Osteocyte (in vitro differentiated cells): ENCODE measurements at regions not wholly inside any gene's neighbourhood (a gene's known extent, or its start where the extent isn't known, plus 50 kb on each side); places are given as distances from the start of the nearest gene placed in this dataset.

Experiments
- DNase-seq: peaks from one replicate; pipeline ENCODE4 v3.0.0; 2021; ENCODE audit warnings: mixed read lengths; ENCODE audit not compliant: unreplicated experiment; ENCODE audit errors: extremely low spot score
- H3K27ac Mint-ChIP-seq: one replicate; pipeline ENCODE4 v1.8.0; 2021; ENCODE audit warnings: mild to moderate bottlenecking, mixed read lengths; ENCODE audit not compliant: unreplicated experiment
- H3K27me3 Mint-ChIP-seq: one replicate; pipeline ENCODE4 v1.8.0; 2021; ENCODE audit warnings: mixed read lengths; ENCODE audit not compliant: unreplicated experiment
- H3K36me3 Mint-ChIP-seq: one replicate; pipeline ENCODE4 v1.8.0; 2021; ENCODE audit warnings: mixed read lengths; ENCODE audit not compliant: unreplicated experiment
- H3K4me1 Mint-ChIP-seq: one replicate; pipeline ENCODE4 v1.8.0; 2021; ENCODE audit warnings: mixed read lengths; ENCODE audit not compliant: unreplicated experiment
- H3K4me3 Mint-ChIP-seq: one replicate; pipeline ENCODE4 v1.8.0; 2021; ENCODE audit warnings: mild to moderate bottlenecking, moderate library complexity, mixed read lengths; ENCODE audit not compliant: unreplicated experiment
- H3K9me3 Mint-ChIP-seq: one replicate; pipeline ENCODE4 v1.8.0; 2021; ENCODE audit warnings: mixed read lengths; ENCODE audit not compliant: unreplicated experiment
- TF ChIP-seq, protein P1 (sequence below): fragments of 200-600 bp; sonication (generic); IDR thresholded peaks from 2 replicates; pipeline ENCODE4 v1.5.0; 2021; ENCODE audit warnings: antibody characterized with exemption, mild to moderate bottlenecking, moderate library complexity

DNA sequence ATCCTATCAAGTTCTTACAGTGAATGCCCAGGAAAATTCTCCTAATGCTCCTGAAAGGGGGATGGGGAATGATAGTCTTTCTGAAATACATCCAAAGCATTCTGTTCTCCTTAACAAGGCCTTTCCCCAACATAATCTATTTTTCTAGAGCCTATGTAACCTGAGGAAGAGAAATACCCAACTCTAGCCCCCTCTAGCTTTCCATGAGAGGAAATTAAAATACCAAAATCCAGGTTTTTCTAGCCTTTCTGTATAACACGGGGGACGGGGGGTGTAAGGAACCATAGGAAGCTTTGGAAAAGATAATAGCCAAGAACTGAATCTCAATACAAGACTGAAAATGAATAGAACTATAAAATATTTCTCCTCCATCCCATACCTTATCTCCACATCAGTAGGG is 815.9 kb downstream of the SLITRK6 start:
- no peaks in the 10 kb centered on the region for H3K36me3 Mint-ChIP-seq
- H3K4me1 Mint-ChIP-seq: no peaks in the 10 kb centered on the region
- H3K4me3 Mint-ChIP-seq: no peak overlapping the region
- H3K27ac Mint-ChIP-seq: no peak overlapping the region
- H3K27me3 Mint-ChIP-seq: no peaks in the 10 kb centered on the region
- DNase-seq: no peak
- no peaks in the 10 kb centered on the region for H3K9me3 Mint-ChIP-seq
- TF ChIP-seq, protein P1, sequence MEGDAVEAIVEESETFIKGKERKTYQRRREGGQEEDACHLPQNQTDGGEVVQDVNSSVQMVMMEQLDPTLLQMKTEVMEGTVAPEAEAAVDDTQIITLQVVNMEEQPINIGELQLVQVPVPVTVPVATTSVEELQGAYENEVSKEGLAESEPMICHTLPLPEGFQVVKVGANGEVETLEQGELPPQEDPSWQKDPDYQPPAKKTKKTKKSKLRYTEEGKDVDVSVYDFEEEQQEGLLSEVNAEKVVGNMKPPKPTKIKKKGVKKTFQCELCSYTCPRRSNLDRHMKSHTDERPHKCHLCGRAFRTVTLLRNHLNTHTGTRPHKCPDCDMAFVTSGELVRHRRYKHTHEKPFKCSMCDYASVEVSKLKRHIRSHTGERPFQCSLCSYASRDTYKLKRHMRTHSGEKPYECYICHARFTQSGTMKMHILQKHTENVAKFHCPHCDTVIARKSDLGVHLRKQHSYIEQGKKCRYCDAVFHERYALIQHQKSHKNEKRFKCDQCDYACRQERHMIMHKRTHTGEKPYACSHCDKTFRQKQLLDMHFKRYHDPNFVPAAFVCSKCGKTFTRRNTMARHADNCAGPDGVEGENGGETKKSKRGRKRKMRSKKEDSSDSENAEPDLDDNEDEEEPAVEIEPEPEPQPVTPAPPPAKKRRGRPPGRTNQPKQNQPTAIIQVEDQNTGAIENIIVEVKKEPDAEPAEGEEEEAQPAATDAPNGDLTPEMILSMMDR: no peak

DNA sequence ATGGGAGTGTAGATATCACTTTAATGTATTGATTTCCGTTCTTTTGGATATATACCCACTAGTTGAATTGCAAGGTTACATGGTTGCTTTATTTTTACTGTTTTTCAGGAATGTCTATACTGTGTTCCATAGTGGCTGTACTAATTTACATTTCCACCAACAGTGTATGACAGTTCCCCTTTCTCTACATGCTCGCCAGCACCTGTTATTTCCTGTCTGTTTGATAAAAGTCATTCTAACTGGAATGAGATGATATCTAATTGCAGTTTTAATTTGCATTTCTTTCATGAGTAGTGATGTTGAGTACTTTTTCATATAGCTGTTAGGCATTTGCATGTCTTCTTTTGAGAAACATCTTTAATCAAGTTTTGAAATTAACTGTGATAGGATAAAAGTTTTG is 818.6 kb downstream of the SLITRK6 start:
- no peak overlapping the region for H3K27ac Mint-ChIP-seq
- no peaks in the 10 kb centered on the region for H3K27me3 Mint-ChIP-seq
- TF ChIP-seq, protein P1: no peak
- no peak for DNase-seq
- no peak overlapping the region for H3K4me3 Mint-ChIP-seq
- H3K36me3 Mint-ChIP-seq: no peaks in the 10 kb centered on the region
- H3K4me1 Mint-ChIP-seq: no peaks in the 10 kb centered on the region
- H3K9me3 Mint-ChIP-seq: no peaks in the 10 kb centered on the region

DNA sequence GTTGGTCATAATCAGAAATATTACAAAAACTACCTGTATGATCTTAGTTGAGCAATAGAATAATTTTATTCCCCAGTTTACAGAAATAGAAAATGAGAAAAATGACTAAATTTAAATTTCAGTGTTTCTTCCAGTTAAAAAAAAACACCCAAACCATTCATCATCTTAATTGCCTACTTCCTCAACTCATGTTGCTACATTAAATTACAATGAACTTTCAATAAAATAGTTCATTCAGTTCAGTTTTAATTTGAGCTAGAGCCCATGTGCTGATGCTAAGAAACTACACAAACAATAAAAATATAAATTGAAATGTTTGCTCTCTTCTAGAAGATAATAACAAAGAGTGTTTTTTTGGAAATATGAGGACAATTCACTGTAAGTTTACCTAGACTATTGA is 820.4 kb downstream of the SLITRK6 start:
- no peak overlapping the region for H3K27ac Mint-ChIP-seq
- H3K4me1 Mint-ChIP-seq: no peaks in the 10 kb centered on the region
- no peaks in the 10 kb centered on the region for H3K27me3 Mint-ChIP-seq
- no peaks in the 10 kb centered on the region for H3K9me3 Mint-ChIP-seq
- DNase-seq: no peak
- no peaks in the 10 kb centered on the region for H3K36me3 Mint-ChIP-seq
- TF ChIP-seq, protein P1: no peak
- H3K4me3 Mint-ChIP-seq: no peak overlapping the region

DNA sequence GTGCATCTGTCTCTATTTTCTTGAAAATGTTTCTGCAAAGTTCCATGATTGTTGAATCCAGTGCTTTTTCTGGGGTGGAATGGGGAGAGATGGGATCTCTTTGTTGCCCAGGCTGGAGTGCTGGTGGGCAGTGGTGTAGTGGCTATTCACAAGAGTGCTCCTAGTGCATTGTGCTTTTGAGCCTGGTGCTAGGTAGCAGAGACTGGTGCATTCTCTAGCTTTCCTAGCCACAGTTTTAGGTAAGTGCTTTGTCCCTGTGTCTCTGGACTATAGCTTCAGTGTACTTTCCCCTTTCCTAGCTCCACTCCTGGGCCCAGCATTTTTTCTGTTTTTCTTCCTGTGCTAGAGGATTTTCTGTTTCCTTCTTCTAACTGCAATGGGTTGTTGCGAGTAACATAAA is 825.6 kb downstream of the SLITRK6 start:
- Mint-ChIP-seq H3K4me1 (no peaks in the 10 kb centered on the region), H3K9me3 (no peaks in the 10 kb centered on the region), H3K4me3 (no peak overlapping the region), H3K27ac (no peak overlapping the region), H3K36me3 (no peaks in the 10 kb centered on the region), H3K27me3 (no peaks in the 10 kb centered on the region)
- TF ChIP-seq, protein P1: no peak
- DNase-seq: no peak

DNA sequence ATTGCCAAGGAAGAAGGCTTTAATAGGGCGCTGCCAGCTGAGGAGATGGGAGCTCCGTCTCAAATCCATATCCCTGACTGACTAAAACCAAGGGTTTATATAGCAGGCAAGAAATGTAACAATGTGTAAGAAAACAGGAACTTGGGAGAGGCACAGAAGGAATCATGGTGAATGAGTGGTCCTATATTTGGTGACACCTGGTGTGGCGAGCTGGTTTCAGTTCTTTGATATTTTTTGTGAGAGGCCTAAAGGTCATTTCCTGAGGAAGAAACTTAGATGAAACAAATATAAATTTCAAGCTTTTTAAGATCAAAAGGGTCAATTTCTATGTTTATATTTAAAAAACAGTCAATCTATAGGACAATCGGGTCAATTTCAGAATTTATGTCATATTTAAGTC is 826.3 kb downstream of the SLITRK6 start:
- Mint-ChIP-seq H3K4me3 (no peak overlapping the region), H3K4me1 (no peaks in the 10 kb centered on the region), H3K9me3 (no peaks in the 10 kb centered on the region), H3K27me3 (no peaks in the 10 kb centered on the region), H3K27ac (no peak overlapping the region), H3K36me3 (no peaks in the 10 kb centered on the region)
- DNase-seq: no peak
- TF ChIP-seq, protein P1: no peak
